Adrenal gland (tissue), 9 donors: ENCODE measurements at regions not wholly inside any gene's neighbourhood (a gene's known extent, or its start where the extent isn't known, plus 50 kb on each side); places are given as distances from the start of the nearest gene placed in this dataset.

Experiments used
- DNase-seq, 7 donors: peaks; one replicate each; pipeline ENCODE4 v3.0.0-alpha.2; 2019 to 2020
- H3K27ac ChIP-seq, 5 donors: fragments of 200-600 bp; sonication (generic) in 4 of 5; 1 replicate in 3 of 5; 2 replicates in 2 of 5; pipeline versions ENCODE4 v1.5.1 to v1.8.0; 2016 to 2020; ENCODE audit warnings: mild to moderate bottlenecking in 1 of 5
- H3K27me3 ChIP-seq: fragments of 200-600 bp; 2 replicates; pipeline ENCODE4 v1.8.0; 2021
- H3K36me3 ChIP-seq, 2 donors: fragments of 200-600 bp; replicated peaks in 1 of 2; 1 replicate in 1 of 2; 2 replicates in 1 of 2; pipeline versions ENCODE4 v1.5.1 to v1.8.0; 2018 to 2022
- H3K4me1 ChIP-seq, 2 donors: fragments of 200-600 bp; replicated peaks in 1 of 2; 1 replicate in 1 of 2; 2 replicates in 1 of 2; pipeline versions ENCODE4 v1.5.1 to v1.8.0; 2018 to 2021
- H3K4me3 ChIP-seq, 4 donors: fragments of 200-600 bp; sonication (generic) in 3 of 4; one replicate each; pipeline ENCODE4 v1.5.1; 2016 to 2018
- H3K9me3 ChIP-seq, 3 donors: fragments of 200-600 bp; sonication (generic) in 1 of 3; replicated peaks in 1 of 3; 1 replicate in 2 of 3; 2 replicates in 1 of 3; pipeline versions ENCODE4 v1.5.1 to v1.8.0; 2016 to 2021
- CTCF ChIP-seq, 6 experiments: fragments of 450-650 bp in 4 of 6; fragments of 200-600 bp in 2 of 6; sonication (generic) in 1 of 6; IDR thresholded peaks; 1 replicate in 5 of 6; 2 replicates in 1 of 6; pipeline versions ENCODE4 v1.5.1 to v1.8.0; 2016 to 2021; ENCODE audit warnings: antibody characterized with exemption in 6 of 6, mild to moderate bottlenecking in 2 of 6, moderate library complexity in 1 of 6
- POLR2A ChIP-seq, 2 donors: fragments of 450-650 bp; IDR thresholded peaks; one replicate each; pipeline ENCODE4 v1.6.1; 2017; ENCODE audit warnings: antibody characterized with exemption in 2 of 2, mild to moderate bottlenecking in 2 of 2, moderate library complexity in 1 of 2
- WGBS, 4 donors: extraction: QIAGEN DNeasy Blood & Tissue Kit in 2 of 4; methylation state at CpG; one replicate each; pipeline versions ENCODE4 v1.1.5 to v1.1.7; 2013 to 2017; 5-methylcytosine and 5-hydroxymethylcytosine counted together
- intact Hi-C, 2 donors: fragments of 100-400 bp; cut with DNase I; formaldehyde crosslinking; loops; one replicate each; pipeline versions ENCODE4 v1.14.1 to v1.15.0; 2022 to 2023
- small RNA-seq, 2 donors: library from RNA; depleted of rRNA; stranded (forward); fragments of <200 nt; gene quantifications; one replicate each; pipeline ENCODE3, GENCODE V24; 2016
- donor health status: healthy with polysubstance abuse.
- donor health status: Bipolar disorder and iron deficiency.
- donor health status: DM: yes; HTN: yes; CAD: no.
- donor health status: DM: no; HTN: no; CAD: no.
- donor health status: DM: no; HTN: no; CAD: no.

- H3K27ac ChIP-seq = no peak overlapping the region
- WGBS, 4 donors = 78 to 92% (median 83%) methylated on average over 20 of the region's 20 CpGs
- peaks cover 19% of the 10 kb centered on the region for H3K27me3 ChIP-seq
- no peak for DNase-seq
- no peak overlapping the region for H3K4me3 ChIP-seq
- intact Hi-C loops = no loop called here
- no peaks in the 10 kb centered on the region for H3K4me1 ChIP-seq
- TF ChIP-seq POLR2A (IDR thresholded peaks at IDR 0.05) (no peak), CTCF (IDR thresholded peaks at IDR 0.05) (no peak)
- H3K9me3 ChIP-seq = no peaks in the 10 kb centered on the region
- H3K36me3 ChIP-seq = no peaks in the 10 kb centered on the region
Measured at GRCh38 chr5:1934801-1935429, 52.2 kb upstream of the IRX4 start.

- 76 to 88% (median 83%) methylated on average over 9 of the region's 9 CpGs for WGBS, 4 donors
- intact Hi-C loops = no loop called here
- no peak overlapping the region for H3K4me3 ChIP-seq
- H3K36me3 ChIP-seq = no peaks in the 10 kb centered on the region
- no peaks in the 10 kb centered on the region for H3K9me3 ChIP-seq
- H3K27me3 ChIP-seq = peaks cover 19% of the 10 kb centered on the region
- no peaks in the 10 kb centered on the region for H3K4me1 ChIP-seq
- DNase-seq = no peak
- no peak overlapping the region for H3K27ac ChIP-seq
- TF ChIP-seq CTCF (IDR thresholded peaks at IDR 0.05) = no peak
- TF ChIP-seq POLR2A (IDR thresholded peaks at IDR 0.05) = no peak
Measured at GRCh38 chr5:1934056-1934394, 51.3 kb upstream of the IRX4 start.

DNA sequence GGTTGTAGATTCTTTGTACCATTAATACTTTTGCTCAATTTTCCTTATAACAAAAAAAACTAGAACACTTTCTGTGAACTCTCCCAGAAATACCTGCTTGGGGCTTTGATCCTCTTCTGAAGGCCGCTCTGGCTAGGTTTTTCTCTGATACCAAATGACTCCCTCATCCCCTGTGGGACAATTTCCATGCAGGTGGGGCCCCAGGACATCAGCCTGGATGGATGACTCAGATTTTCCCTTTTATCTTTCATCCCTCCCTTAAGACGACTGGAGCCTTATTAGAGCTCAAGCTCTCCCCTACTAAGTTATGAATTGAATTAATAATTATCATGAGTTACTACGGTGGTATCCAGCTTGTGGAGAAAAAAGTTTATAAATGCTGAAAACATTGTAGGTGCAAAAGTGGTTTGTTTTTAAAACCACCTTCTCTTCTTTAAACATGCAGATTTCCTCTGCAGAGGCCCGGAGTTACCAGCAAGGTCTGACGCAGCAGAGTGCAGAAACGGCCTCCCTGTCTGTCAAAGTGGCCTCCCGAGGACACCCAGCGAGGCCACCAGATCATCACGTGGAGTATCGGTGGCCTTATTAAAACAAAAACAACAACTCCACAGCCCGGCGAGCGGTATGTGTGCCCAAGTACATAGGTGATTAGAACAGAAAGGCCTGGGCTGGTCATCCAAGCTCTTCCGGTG is 50.8 kb upstream of the IRX4 start:
- H3K27ac ChIP-seq = no peak overlapping the region
- 70 to 79% (median 76%) methylated on average over 14 of the region's 14 CpGs for WGBS, 4 donors
- no peak overlapping the region for H3K4me3 ChIP-seq
- H3K4me1 ChIP-seq = no peaks in the 10 kb centered on the region
- H3K36me3 ChIP-seq = no peaks in the 10 kb centered on the region
- TF ChIP-seq POLR2A (IDR thresholded peaks at IDR 0.05) = no peak
- no peak for TF ChIP-seq CTCF (IDR thresholded peaks at IDR 0.05)
- DNase-seq = no peak
- intact Hi-C loops = no loop called here
- H3K27me3 ChIP-seq = peaks cover 22% of the 10 kb centered on the region
- H3K9me3 ChIP-seq = no peaks in the 10 kb centered on the region

Small RNA genes lying in the stretch of these regions (small RNA-seq; reads per million reads assigned to genes)
- gene AC092266.1 (0 reads per million in 2 donors), gene RF00019 (0 reads per million in 2 donors)
